ENCODE measurements at regions not wholly inside any gene's neighbourhood (a gene's known extent, or its start where the extent isn't known, plus 50 kb on each side); places are given as distances from the start of the nearest gene placed in this dataset.
A peak's percentile ranks its signal among the peaks of the same experiment; 100 is the strongest.
"Not testable (repeated sequence)": the region's sequence is repeated elsewhere in the genome, so short reads cannot be mapped to it uniquely, and the experiment has no call there.

- DNase-seq = no peak
These were observed 279.6 kb downstream of the PCDH20 start for GRCh38 chr13:61136093-61136492.

GRCh38 chr13:61135583-61135982 is 280.1 kb downstream of the PCDH20 start:
- no peak for DNase-seq

GRCh38 chr13:61128850-61129645 is 286.6 kb downstream of the PCDH20 start:
- peak; percentile 11 to 54 for DNase-seq

- no peak for DNase-seq
These were observed 291.9 kb downstream of the PCDH20 start for GRCh38 chr13:61123538-61124289.

- no peak for DNase-seq
These were observed 302.4 kb downstream of the PCDH20 start for GRCh38 chr13:61113140-61113658.

- DNase-seq = no peak
These were observed 304.1 kb downstream of the PCDH20 start for GRCh38 chr13:61111529-61111928.

GRCh38 chr13:61110732-61111131 is 304.9 kb downstream of the PCDH20 start:
- DNase-seq = no peak

- DNase-seq = no peak
These were observed 305.9 kb downstream of the PCDH20 start for GRCh38 chr13:61109741-61110140.

- no peak for DNase-seq
These were observed 307.7 kb downstream of the PCDH20 start for GRCh38 chr13:61107989-61108388.

- no peak for DNase-seq
These were observed 319.8 kb downstream of the PCDH20 start for GRCh38 chr13:61095885-61096284.

GRCh38 chr13:61094865-61095264 is 320.8 kb downstream of the PCDH20 start:
- DNase-seq = no peak

- not testable (repeated sequence) for DNase-seq
These were observed 325.8 kb downstream of the PCDH20 start for GRCh38 chr13:61089894-61090293.

- no peak for DNase-seq
These were observed 329.6 kb downstream of the PCDH20 start for GRCh38 chr13:61086087-61086486.

- DNase-seq = no peak
These were observed 330.7 kb downstream of the PCDH20 start for GRCh38 chr13:61084988-61085387.

GRCh38 chr13:61078976-61079770 is 336.5 kb downstream of the PCDH20 start:
- DNase-seq = no peak

- no peak for DNase-seq
These were observed 363.5 kb downstream of the PCDH20 start for GRCh38 chr13:61052175-61052574.

GRCh38 chr13:61045251-61045650 is 370.4 kb downstream of the PCDH20 start:
- DNase-seq = no peak

- no peak for DNase-seq
These were observed 375.5 kb downstream of the PCDH20 start for GRCh38 chr13:61040181-61040580.

- DNase-seq = no peak
These were observed 376.3 kb downstream of the PCDH20 start for GRCh38 chr13:61039302-61039701.

- no peak for DNase-seq
These were observed 378.9 kb downstream of the PCDH20 start for GRCh38 chr13:61036715-61037114.

GRCh38 chr13:61030445-61030844 is 385.2 kb downstream of the PCDH20 start:
- DNase-seq = peak in 1 of 2 experiments; percentile 11

- no peak for DNase-seq
These were observed 386.6 kb downstream of the PCDH20 start for GRCh38 chr13:61029064-61029463.

GRCh38 chr13:61024046-61024445 is 391.6 kb downstream of the PCDH20 start:
- no peak for DNase-seq
